HPDE6-E6E7 (cell line): ENCODE measurements at regions not wholly inside any gene's neighbourhood (a gene's known extent, or its start where the extent isn't known, plus 50 kb on each side); places are given as distances from the start of the nearest gene placed in this dataset.

Source experiments
- DNase-seq: peaks from one replicate; pipeline ENCODE4 v3.0.0; 2011; ENCODE audit warnings: missing footprints; ENCODE audit errors: extremely low spot score

GRCh38 chr1:96281491-96281890 is 440.1 kb upstream of the PTBP2 start:
- no peak for DNase-seq

GRCh38 chr1:96290033-96290432 is 431.6 kb upstream of the PTBP2 start:
- no peak for DNase-seq

GRCh38 chr1:96290801-96291200 is 430.8 kb upstream of the PTBP2 start:
- no peak for DNase-seq

GRCh38 chr1:96291468-96291867 is 430.1 kb upstream of the PTBP2 start:
- DNase-seq = peak; percentile 28

- no peak for DNase-seq
These were observed 429.4 kb upstream of the PTBP2 start for GRCh38 chr1:96292141-96292540.

GRCh38 chr1:96296991-96297390 is 424.6 kb upstream of the PTBP2 start:
- DNase-seq = no peak

GRCh38 chr1:96306809-96307560 is 414.6 kb upstream of the PTBP2 start:
- no peak for DNase-seq

- DNase-seq = no peak
These were observed 413.3 kb upstream of the PTBP2 start for GRCh38 chr1:96308314-96308713.

- DNase-seq = no peak
These were observed 411.8 kb upstream of the PTBP2 start for GRCh38 chr1:96309783-96310182.

- DNase-seq = no peak
These were observed 408.4 kb upstream of the PTBP2 start for GRCh38 chr1:96313216-96313615.

GRCh38 chr1:96329121-96329520 is 392.5 kb upstream of the PTBP2 start:
- DNase-seq = no peak

GRCh38 chr1:96331596-96331995 is 390.0 kb upstream of the PTBP2 start:
- DNase-seq = no peak

- DNase-seq = no peak
These were observed 387.9 kb upstream of the PTBP2 start for GRCh38 chr1:96333522-96334235.

GRCh38 chr1:96334236-96334557 is 387.4 kb upstream of the PTBP2 start:
- DNase-seq = no peak

- DNase-seq = no peak
These were observed 383.0 kb upstream of the PTBP2 start for GRCh38 chr1:96338622-96339021.

- DNase-seq = no peak
These were observed 380.9 kb upstream of the PTBP2 start for GRCh38 chr1:96340686-96341085.

- DNase-seq = no peak
These were observed 374.9 kb upstream of the PTBP2 start for GRCh38 chr1:96346719-96347118.

GRCh38 chr1:96349896-96350295 is 371.7 kb upstream of the PTBP2 start:
- DNase-seq = no peak

- no peak for DNase-seq
These were observed 368.9 kb upstream of the PTBP2 start for GRCh38 chr1:96352733-96353132.

- DNase-seq = no peak
These were observed 366.1 kb upstream of the PTBP2 start for GRCh38 chr1:96355521-96355920.

GRCh38 chr1:96355961-96356360 is 365.6 kb upstream of the PTBP2 start:
- DNase-seq = no peak

GRCh38 chr1:96357141-96357765 is 364.3 kb upstream of the PTBP2 start:
- DNase-seq = no peak

GRCh38 chr1:96358057-96358456 is 363.5 kb upstream of the PTBP2 start:
- no peak for DNase-seq
